BJ (cell line): ENCODE measurements at regions not wholly inside any gene's neighbourhood (a gene's known extent, or its start where the extent isn't known, plus 50 kb on each side); places are given as distances from the start of the nearest gene placed in this dataset.

Experiments
- CTCF ChIA-PET: fragments of 350-600 bp; formaldehyde crosslinking; extraction: SDS; loops from one replicate; lab custom pipeline; 2021; ENCODE audit warnings: antibody characterized with exemption, inconsistent platforms; lab: Yijun Ruan, JAX
- POLR2A ChIA-PET: fragments of 300-600 bp; sonication (Branson Sonifier 250); formaldehyde crosslinking; extraction: SDS; loops from one replicate; lab custom pipeline; 2021; ENCODE audit warnings: antibody characterized with exemption; lab: Charles Lee
- DNase-seq: peaks from one replicate; pipeline ENCODE4 v3.0.0-alpha.2; 2011; ENCODE audit warnings: low read depth
- H3K27me3 ChIP-seq: 2 replicates; pipeline ENCODE4 v1.6.0; 2011; ENCODE audit warnings: low read length; ENCODE audit not compliant: control insufficient read depth, insufficient read depth
- H3K36me3 ChIP-seq: 2 replicates; pipeline ENCODE4 v1.5.1; 2011; ENCODE audit warnings: low read length; ENCODE audit not compliant: control insufficient read depth, insufficient read depth
- H3K4me3 ChIP-seq: 2 replicates; pipeline ENCODE4 v1.5.1; 2011; ENCODE audit warnings: low read depth, mild to moderate bottlenecking, control low read depth, low read length
- TF ChIP-seq, protein P1 (sequence below): IDR thresholded peaks from 2 replicates; pipeline ENCODE4 v1.5.1; 2011; ENCODE audit warnings: low read depth, mild to moderate bottlenecking, control low read depth, inconsistent platforms, low read length, moderate library complexity; ENCODE audit not compliant: insufficient read depth

DNA sequence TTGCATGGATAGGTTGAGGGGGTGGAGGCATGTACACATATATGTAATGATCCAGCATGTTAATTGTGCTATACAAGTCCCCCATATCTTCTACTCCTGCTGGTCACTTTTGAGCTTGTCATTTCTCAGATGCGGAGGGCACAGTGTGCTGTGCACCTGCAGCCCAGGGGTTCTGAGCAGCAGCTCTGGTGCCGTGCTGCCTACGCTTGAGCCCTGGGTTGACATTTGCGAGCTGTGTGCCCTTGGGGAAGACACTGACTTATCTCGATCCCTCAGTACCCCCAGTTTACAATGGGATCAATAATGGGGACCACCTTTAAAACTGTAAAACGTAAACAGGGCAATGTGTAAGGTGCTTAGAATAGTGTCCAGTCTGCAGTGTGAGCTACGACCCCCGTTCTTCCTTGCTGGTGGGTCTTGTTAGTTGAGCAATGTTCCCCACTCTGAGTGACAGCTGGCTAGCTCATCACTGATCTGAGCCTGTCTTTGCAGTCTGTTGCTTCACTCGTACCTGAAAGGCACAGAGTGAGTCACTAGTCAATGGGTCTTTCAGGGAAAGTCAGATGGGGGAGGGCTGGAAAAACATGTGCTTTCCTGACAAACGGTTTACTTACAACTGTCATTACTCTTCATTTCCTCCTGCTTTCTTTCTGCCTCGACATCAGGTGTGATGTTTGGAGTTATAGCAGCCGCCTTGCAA lies 91.7 kb downstream of the SLC2A10 start:
- no peak for DNase-seq
- CTCF ChIA-PET, result no interaction called here
- POLR2A ChIA-PET, result no interaction called here
- peaks cover 7% of the 10 kb centered on the region; the same call in 1 of the 2 replicates for H3K27me3 ChIP-seq
- H3K36me3 ChIP-seq, result no peaks in the 10 kb centered on the region
- TF ChIP-seq, protein P1, sequence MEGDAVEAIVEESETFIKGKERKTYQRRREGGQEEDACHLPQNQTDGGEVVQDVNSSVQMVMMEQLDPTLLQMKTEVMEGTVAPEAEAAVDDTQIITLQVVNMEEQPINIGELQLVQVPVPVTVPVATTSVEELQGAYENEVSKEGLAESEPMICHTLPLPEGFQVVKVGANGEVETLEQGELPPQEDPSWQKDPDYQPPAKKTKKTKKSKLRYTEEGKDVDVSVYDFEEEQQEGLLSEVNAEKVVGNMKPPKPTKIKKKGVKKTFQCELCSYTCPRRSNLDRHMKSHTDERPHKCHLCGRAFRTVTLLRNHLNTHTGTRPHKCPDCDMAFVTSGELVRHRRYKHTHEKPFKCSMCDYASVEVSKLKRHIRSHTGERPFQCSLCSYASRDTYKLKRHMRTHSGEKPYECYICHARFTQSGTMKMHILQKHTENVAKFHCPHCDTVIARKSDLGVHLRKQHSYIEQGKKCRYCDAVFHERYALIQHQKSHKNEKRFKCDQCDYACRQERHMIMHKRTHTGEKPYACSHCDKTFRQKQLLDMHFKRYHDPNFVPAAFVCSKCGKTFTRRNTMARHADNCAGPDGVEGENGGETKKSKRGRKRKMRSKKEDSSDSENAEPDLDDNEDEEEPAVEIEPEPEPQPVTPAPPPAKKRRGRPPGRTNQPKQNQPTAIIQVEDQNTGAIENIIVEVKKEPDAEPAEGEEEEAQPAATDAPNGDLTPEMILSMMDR, result no peak
- H3K4me3 ChIP-seq, result no peak overlapping the region

DNA sequence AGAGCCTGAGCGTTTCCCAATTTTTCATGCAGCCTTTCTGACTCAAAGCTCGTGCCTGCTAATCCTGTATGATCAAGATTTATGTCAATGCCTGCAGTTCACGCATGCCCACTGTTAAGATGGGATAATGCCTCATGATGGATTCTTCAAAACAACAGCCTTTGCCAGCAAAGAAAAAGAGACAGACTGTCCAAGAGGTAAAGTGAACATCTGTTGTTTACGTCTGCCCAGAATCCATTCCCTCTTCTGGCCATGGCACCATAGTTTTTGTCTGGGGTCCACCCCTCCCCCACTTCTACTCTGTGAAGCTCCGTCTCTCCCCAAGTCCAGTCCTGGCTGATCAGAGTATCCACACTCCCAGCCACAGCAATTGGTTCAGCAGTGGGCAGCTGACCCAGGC lies 91.9 kb upstream of the EYA2 start:
- TF ChIP-seq, protein P1, result no peak
- no peak for DNase-seq
- Histone ChIP-seq H3K27me3 (peaks cover 7% of the 10 kb centered on the region; the same call in 1 of the 2 replicates), H3K36me3 (no peaks in the 10 kb centered on the region), H3K4me3 (no peak overlapping the region)
- ChIA-PET POLR2A (interaction anchor here (0.6 kb wide), 1 partner anchor 46 kb away, joined by 6 read pairs; no protein-coding TSS in a partner anchor), CTCF (interaction anchor here (1.1 kb wide), 1 partner anchor 9 kb away, joined by 3 read pairs; no protein-coding TSS in a partner anchor)

DNA sequence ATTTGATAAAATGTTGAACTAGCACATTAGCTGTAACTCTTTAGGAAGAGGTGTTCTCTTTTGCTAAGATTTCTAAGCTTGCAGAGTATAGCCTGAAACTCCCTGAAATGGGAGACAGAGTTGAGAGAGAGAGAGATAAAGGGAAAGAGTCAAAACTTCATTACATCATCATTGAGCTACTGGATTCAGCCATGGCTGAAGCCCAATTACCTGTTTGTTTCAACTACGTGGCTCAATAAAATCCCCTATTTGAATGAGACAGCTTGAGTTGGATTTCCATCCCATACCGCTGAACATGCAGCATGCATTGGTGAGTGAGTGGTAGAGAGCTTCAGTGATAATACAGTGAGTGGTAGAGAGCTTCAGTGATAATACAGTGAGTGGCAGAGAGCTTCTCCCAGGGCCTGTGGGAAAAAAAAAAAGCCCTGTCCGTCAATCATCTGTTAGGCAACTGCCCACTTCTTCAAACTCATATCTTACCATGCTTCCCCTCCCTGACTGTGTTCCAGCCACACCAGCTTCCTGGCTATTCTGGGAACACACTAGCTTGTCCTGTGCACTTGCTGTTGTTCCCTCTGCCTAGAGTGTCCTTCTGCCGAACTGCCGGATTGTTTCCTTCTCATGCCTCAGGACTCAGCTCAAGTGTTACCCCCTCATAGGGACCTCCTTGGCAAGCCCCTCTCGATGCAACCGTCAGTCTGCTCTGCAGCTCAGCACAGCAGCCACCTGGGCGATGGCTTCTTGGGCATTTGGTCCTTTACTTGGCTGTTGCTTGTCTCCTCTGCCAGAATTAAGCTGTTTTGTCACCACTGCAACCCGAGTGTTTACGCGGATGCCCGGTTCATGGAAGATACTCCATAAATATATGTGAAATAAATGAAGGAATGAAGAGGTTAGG lies 91.3 kb upstream of the EYA2 start:
- no peak for DNase-seq
- Histone ChIP-seq H3K27me3 (peaks cover 6% of the 10 kb centered on the region; the same call in 1 of the 2 replicates), H3K4me3 (no peak overlapping the region), H3K36me3 (no peaks in the 10 kb centered on the region)
- POLR2A ChIA-PET, result interaction anchor here (0.6 kb wide), 1 partner anchor 46 kb away, joined by 6 read pairs; no protein-coding TSS in a partner anchor
- CTCF ChIA-PET, result interaction anchor here (1.0 to 1.1 kb wide), 2 partner anchors 9 to 18 kb away, joined by 3 to 4 read pairs; no protein-coding TSS in a partner anchor
- TF ChIP-seq, protein P1, result no peak

DNA sequence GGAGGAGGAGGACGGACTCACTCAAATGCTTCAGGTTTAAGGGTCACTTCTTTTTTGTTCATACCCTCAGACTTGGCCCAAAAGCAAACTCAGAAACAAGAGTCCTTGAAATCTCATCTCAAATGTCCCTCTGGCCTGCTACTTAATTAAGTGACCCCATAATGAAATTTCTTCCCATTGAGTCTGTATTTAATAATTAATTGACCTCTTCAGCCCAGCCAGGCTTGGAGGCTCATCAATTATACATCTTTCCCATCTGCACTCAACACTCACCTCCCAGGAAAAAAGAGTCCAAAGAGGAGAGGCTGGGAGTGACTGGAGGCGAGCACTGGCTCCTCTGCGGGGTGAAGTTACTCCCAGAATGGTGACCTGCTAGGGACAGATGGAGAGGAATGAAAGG lies 90.5 kb upstream of the EYA2 start:
- ChIA-PET POLR2A (no interaction called here), CTCF (interaction anchor here (0.6 to 1.0 kb wide), 2 partner anchors 17 to 392 kb away, joined by 3 to 4 read pairs; no protein-coding TSS in a partner anchor)
- TF ChIP-seq, protein P1, result no peak
- no peak overlapping the region for H3K4me3 ChIP-seq
- H3K27me3 ChIP-seq, result 0 out of 2 replicates have a peak, but pooled peaks cover 6% of the 10 kb centered on the region
- DNase-seq, result no peak
- H3K36me3 ChIP-seq, result no peaks in the 10 kb centered on the region
